ENCODE measurements at regions not wholly inside any gene's neighbourhood (a gene's known extent, or its start where the extent isn't known, plus 50 kb on each side); places are given as distances from the start of the nearest gene placed in this dataset.
A peak's percentile ranks its signal among the peaks of the same experiment; 100 is the strongest.
"Not testable (repeated sequence)": the region's sequence is repeated elsewhere in the genome, so short reads cannot be mapped to it uniquely, and the experiment has no call there.

GRCh38 chr10:89952751-89953150 is 251.4 kb downstream of the KIF20B start:
- no peak for DNase-seq

DNA sequence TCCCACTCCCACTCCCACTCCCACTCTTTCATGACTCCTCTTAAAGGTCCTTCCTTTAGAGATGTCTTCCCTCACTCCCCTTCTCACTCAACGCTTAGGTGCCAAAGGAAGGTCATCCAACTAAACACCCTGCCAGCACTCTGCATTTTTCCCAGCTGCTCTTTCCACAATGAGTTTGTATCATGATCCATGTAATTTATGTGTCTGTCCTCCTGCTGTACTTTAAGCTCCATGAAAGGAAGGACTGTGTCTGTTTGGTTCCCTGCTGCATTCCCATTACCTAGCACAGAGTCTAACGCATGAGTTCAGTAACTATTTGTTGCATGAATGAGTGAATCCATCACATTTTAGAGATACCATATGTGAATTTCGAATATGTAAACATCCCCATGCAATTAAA is 252.7 kb downstream of the KIF20B start:
- DNase-seq: peak in 1 of 2 experiments; percentile 8

DNA sequence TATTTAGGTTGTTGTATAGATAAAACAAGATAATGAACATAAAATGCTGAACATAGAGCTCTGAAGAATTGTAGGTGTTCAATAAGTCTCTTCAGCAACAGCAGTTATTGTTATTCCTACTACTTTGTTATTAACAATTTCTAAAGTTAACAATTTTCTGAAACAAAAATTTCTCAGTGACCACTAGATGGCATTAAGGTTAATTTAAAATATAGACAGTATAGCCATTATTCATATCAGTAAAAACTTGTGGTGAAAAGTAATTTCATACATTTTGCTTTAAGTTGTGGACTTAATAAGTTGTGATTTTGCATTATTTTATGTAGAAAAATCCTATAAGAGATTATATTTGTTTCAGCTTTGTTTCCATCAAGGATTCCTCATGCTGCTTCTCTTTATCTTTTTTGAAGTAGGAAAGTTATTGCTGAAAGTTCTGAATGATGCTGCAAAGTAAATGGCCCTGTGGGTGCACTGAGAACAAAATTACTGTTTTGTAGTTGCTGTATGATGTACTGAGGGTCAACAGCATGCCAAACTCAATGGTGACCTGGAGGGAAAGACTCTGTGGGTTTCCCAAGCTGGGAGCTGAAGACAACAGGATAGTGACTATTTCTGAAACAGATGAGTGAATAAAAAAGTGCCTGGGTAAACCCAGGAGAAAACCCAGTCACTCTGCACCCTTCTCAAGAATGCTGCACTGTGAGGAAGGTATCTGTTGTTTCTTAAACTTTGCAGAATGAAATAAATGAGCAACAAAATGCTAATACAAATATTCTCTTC is 253.6 kb downstream of the KIF20B start:
- DNase-seq: no peak

DNA sequence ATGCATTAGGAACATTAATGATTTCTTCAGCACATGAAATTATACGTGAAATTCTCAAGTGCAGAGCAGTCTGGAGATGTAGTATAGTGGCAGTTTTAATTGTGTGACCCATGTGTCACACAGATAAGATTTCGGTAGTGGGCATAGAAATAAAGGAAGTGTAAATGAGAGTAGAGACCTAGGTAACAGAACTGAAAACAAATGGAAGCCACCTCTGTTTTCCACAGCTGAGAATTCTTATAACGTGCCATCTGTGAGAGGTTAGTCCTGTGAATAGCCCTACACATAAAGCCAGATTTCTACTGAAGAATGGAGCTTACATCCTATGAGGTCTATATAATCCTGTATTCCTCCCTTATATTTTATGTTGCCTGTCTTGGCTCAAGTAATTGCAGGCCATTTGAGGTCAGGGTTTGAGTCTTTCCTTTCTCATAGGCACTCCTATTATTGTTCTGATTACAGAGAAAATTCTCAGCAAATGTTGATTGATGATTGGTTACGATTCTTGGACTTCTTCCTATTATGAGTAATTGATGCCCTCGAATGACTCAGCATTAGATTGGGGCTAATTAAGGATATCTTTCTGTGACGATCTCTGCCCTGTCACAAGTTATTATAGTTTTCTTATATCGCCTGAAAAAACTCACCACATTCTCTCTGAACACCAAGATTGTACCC is 258.2 kb downstream of the KIF20B start:
- no peak for DNase-seq

GRCh38 chr10:89963451-89964102 is 262.2 kb downstream of the KIF20B start:
- DNase-seq: no peak

DNA sequence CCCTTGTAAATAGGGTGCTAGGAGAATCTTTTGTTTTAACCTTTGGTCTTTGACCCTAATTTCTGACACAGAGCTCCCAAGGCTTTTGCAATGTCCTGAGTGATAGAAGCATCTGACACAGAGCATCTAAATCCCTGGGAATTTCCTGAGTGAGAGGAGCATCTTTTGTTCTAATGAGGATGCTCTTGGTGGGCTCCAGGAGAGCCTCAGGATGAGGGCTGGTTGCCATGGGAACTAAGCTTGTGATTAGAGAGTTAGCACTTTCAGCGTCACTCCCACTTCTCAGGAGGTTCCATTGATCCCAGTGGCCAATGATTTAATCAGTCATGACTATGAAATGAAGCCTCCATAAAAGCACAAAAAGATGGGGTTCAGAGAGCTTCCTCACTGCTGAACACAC is 264.8 kb downstream of the KIF20B start:
- no peak for DNase-seq

GRCh38 chr10:89973326-89973725 is 271.9 kb downstream of the KIF20B start:
- no peak for DNase-seq

DNA sequence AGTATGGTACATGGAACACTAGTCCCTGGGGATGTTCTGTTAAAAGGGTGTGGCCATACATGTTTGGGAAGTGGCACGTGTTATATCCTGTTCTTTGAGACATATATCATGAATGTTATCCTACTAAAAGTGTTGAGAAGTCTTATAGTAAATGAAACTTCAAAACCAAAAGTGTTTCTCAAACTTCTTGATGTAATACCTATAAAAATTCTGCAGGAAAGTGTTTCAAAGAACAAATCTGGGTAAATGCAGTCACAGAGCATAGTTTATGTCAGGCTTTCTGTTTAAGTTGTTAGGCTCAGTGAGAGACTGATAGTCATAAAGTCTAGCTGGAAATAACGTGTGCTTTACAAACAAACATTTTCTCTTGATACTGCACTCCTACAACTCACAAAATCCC is 273.7 kb downstream of the KIF20B start:
- no peak for DNase-seq

- no peak for DNase-seq
Observed at GRCh38 chr10:89975771-89976170, 274.4 kb downstream of the KIF20B start.

DNA sequence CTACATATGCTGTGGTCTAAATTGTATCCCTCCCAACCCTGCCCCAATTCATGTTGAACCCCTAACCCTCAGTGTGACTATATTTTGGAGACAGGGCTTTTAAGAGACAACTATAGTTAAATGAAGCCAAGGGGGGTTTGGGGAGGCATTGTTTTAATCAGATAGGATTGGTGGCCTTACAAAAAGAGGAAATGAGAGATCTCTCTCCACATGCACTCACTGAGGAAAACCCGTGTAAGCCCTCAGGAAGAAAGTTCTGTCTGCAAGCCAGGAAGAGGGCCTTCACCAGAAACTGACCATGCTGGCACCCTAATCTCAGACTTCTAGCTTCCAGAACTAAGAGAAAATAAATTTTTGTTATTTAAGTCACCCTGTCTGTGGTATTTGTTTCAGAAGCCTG is 276.7 kb downstream of the KIF20B start:
- DNase-seq: no peak

DNA sequence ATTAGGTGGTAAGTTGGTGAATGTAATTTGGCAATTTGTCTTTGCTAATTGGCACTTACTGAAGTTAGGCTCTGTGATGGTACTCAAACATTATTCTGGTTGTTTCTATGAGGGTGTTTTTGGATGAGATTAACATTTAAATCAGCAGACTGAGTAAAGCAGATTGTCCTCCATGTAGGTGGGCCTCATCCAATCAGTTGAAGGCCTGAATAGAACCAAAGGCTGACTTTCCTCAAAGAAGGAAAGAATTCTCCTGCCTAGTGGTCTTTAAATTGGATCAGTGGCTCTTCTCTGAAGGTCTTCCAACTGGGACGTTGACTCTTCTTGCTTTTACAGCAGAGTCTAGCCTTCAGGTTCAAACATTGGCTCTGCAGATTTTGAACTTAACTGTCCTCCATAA is 278.3 kb downstream of the KIF20B start:
- no peak for DNase-seq

GRCh38 chr10:89980166-89980565 is 278.8 kb downstream of the KIF20B start:
- no peak for DNase-seq

DNA sequence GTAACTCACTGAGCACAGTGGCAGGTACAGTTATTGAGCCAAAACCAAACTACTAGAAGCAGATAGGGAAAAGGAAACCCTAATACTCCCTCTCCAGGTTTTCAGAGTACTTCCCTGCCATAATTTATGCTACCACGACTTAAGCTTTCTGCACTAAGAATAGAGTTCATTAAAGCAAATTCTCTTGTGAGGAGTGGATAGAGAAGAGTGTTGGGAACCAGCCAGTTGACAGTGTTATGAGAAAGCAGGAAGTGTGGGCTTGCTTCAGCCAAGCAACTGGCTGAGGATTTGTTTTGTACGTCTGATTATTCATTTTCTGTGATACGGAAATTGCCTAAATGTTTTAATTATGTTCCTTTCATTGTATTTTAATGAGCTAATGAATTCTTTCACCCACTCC is 280.5 kb downstream of the KIF20B start:
- no peak for DNase-seq

DNA sequence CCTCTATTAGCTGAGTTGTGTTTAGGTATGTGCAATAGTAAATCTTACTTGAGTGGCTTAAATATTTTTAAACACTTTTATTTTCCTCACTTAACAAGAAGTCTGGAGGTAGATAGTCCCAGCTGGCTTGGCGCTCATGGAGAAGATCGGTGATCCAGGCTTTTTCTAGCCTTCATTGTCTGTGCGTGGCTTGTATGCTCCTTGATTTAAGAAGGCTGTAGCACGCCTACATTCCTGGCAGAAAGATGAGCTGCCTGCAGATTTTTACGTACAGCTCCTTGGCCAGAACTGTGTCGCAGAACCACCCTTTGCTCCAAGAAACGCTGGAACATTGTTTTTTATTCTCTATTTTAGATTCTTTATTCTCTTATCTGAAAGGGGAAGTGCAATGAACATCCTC is 284.1 kb downstream of the KIF20B start:
- DNase-seq: no peak

- DNase-seq: not testable (repeated sequence)
Observed at GRCh38 chr10:89988361-89988760, 287.0 kb downstream of the KIF20B start.

DNA sequence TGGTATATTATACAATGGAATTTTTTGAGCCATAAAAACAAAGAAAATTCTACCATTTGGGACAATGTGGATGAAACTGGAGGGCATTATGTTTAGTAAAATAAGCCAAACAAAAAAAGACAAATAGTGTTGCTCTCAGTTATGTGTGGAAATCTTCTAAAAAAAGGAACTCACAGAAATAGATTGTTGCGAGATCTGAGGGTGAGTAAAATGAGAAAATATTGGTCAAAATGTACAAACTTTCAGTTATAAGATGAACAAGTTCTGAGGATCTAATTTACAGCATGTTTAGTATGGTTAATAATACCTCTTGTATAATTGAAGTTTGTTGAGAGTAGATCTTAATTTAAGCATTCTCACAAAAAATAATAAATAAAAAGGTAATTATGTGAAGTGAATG is 291.2 kb downstream of the KIF20B start:
- no peak for DNase-seq

- DNase-seq: no peak
Observed at GRCh38 chr10:90007226-90007625, 305.8 kb downstream of the KIF20B start.

DNA sequence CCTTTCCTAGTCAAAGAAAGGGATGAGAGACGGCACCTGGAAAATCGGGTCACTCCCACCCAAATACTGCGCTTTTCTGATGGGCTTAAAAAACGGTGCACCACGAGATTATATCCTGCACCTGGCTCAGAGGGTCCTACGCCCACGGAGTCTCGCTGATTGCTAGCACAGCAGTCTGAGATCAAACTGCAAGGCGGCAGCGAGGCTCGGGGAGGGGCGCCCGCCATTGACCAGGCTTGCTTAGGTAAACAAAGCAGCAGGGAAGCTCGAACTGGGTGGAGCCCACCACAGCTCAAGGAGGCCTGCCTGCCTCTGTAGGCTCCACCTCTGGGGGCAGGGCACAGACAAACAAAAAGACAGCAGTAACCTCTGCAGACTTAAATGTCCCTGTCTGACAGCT is 309.9 kb downstream of the KIF20B start:
- not testable (repeated sequence) for DNase-seq

DNA sequence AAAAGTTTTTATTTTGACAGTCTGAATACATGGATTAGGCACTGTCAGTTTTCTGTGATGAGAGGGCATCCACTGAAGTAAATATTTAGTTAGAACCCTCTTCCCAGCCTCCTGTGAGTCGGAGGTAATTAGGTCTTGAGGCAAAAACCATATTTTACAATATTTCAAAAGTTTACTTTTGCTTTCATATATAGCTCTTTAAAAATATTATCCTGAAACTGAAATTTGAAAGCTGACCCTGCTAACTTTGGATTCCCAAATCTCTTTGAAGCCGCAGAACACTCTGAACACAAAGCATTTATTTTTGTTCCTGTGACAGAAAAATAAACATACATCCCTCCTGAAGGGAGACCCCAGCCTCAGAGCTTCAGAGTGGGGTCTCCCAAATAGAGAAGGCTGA is 317.4 kb downstream of the KIF20B start:
- DNase-seq: no peak

GRCh38 chr10:90020506-90020905 is 319.1 kb downstream of the KIF20B start:
- DNase-seq: no peak

GRCh38 chr10:90023950-90024349 is 322.6 kb downstream of the KIF20B start:
- DNase-seq: peak in 1 of 2 experiments; percentile 40

DNA sequence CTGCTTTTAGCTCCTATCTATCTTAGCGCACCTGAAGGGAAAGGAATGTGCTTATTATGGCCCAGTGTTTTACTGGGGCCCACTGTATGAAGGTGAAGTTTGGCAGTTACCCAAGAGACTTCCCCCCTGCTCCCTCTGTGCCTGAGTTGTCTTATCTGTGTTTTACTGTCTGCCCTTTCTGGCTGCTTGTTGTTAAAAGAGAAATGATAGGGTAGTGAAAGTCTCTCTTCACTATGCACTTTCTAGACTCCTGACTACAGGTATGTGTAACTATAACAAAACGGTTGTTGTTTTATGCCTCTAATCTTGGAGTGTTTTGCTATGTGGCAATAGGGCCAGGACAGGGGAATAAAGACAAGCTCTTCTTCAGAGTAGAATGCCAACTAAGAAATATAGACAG is 326.9 kb downstream of the KIF20B start:
- DNase-seq: no peak

DNA sequence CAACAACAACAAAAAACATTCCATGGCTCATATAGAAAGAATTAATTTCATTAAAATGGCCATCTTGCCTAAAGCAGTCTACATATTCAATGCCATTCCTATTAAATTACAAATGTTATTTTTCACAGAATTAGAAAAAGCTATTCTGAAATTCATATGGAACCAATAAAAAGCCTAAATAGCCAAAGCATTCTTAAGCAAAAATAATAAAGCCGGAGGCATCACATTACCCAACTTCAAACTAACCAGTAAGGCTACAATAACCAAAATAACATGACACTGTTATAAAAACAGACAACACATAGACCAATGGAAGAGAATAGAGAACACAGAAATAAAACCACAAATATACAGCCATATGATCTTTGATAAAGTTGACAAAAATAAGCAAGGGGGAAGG is 330.4 kb downstream of the KIF20B start:
- no peak for DNase-seq

DNA sequence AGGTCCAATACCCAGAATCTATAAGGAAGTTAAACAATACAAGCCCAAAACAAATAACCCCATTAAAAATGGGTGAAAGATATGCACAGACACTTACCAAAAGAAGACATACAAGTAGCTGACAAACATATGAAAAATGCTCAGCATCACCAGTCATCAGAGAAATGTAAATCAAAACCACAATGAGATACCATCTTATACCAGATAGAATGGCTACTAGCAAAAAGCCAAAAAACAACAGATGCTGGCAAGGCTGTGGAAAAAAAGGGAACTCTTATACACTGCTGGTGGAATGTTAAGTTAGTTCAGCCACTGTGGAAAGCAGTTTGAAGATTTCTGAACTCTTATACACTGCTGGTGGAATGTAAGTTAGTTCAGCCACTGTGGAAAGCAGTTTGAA is 331.1 kb downstream of the KIF20B start:
- DNase-seq: no peak
